IMR-90 (cell line): ENCODE measurements at regions not wholly inside any gene's neighbourhood (a gene's known extent, or its start where the extent isn't known, plus 50 kb on each side); places are given as distances from the start of the nearest gene placed in this dataset.

Source experiments
- ATAC-seq: fragments of 200-7000 bp; cut with Tn5 transposase; 2 replicates; pipeline ENCODE4 v1.9.1; 2020; ENCODE audit warnings: low read depth, mild to moderate bottlenecking, moderate library complexity
- BruUV-seq: library from RNA; stranded (reverse); fragments of 400-500 nt; replicated peaks from 2 replicates; lab custom pipeline; 2021; lab: Mats Ljungman, UMichigan
- CTCF ChIA-PET: fragments of 300-600 bp; formaldehyde crosslinking; extraction: SDS; loops from one replicate; lab custom pipeline; 2021; ENCODE audit warnings: antibody characterized with exemption; lab: Yijun Ruan, JAX
- POLR2A ChIA-PET: fragments of 300-600 bp; sonication (Branson Sonifier 250); formaldehyde crosslinking; loops from one replicate; lab custom pipeline; 2022; ENCODE audit warnings: antibody characterized with exemption; ENCODE audit not compliant: unreplicated experiment; lab: Charles Lee
- DNase-seq: peaks from one replicate; pipeline ENCODE4 v3.0.0; 2013
- H2AFZ ChIP-seq: replicated peaks from 2 replicates; pipeline ENCODE3; 2013; ENCODE audit warnings: low read length, mild to moderate bottlenecking; ENCODE audit not compliant: poor library complexity
- H2AK5ac ChIP-seq: 2 replicates; pipeline ENCODE4 v1.6.1; 2013; ENCODE audit warnings: low read depth, low read length, inconsistent platforms
- H2AK9ac ChIP-seq: replicated peaks from 2 replicates; pipeline ENCODE3; 2013; ENCODE audit warnings: mild to moderate bottlenecking, low read depth, low read length, moderate library complexity; ENCODE audit not compliant: poor library complexity
- H2BK120ac ChIP-seq: 2 replicates; pipeline ENCODE4 v1.6.1; 2013; ENCODE audit warnings: low read depth, low read length, inconsistent platforms
- H2BK15ac ChIP-seq: 3 replicates; pipeline ENCODE4 v1.6.1; 2013; ENCODE audit warnings: low read depth, low read length, inconsistent platforms
- H2BK20ac ChIP-seq: 2 replicates; pipeline ENCODE4 v1.6.1; 2013; ENCODE audit warnings: low read depth, mild to moderate bottlenecking, inconsistent platforms, low read length, moderate library complexity
- H2BK5ac ChIP-seq: 2 replicates; pipeline ENCODE4 v1.6.1; 2013; ENCODE audit warnings: mild to moderate bottlenecking, low read depth, low read length, inconsistent platforms; ENCODE audit not compliant: poor library complexity, severe bottlenecking
- H3K14ac ChIP-seq: replicated peaks from 2 replicates; pipeline ENCODE4 v1.6.1; 2013; ENCODE audit warnings: low read depth, low read length, inconsistent platforms
- H3K18ac ChIP-seq: 2 replicates; pipeline ENCODE4 v1.6.1; 2013; ENCODE audit warnings: low read depth, low read length, control low read depth
- H3K23ac ChIP-seq: 2 replicates; pipeline ENCODE4 v1.6.1; 2013; ENCODE audit warnings: low read depth, low read length, inconsistent platforms
- H3K27ac ChIP-seq: 2 replicates; pipeline ENCODE4 v1.5.1; 2013; ENCODE audit warnings: mild to moderate bottlenecking, control low read depth, low read length; ENCODE audit not compliant: insufficient read depth
- H3K27me3 ChIP-seq: 2 replicates; pipeline ENCODE4 v1.6.1; 2013; ENCODE audit warnings: low read length; ENCODE audit not compliant: control insufficient read depth, insufficient read depth
- H3K36me3 ChIP-seq: 2 replicates; pipeline ENCODE4 v1.6.1; 2013; ENCODE audit warnings: low read length, mixed read lengths; ENCODE audit not compliant: control insufficient read depth, insufficient read depth
- H3K4ac ChIP-seq: 2 replicates; pipeline ENCODE4 v1.6.1; 2013; ENCODE audit warnings: low read depth, low read length, inconsistent platforms
- H3K4me1 ChIP-seq: 2 replicates; pipeline ENCODE4 v1.6.1; 2013; ENCODE audit warnings: low read length, mixed read lengths; ENCODE audit not compliant: control insufficient read depth, insufficient read depth
- H3K4me2 ChIP-seq: 2 replicates; pipeline ENCODE4 v1.6.1; 2013; ENCODE audit warnings: low read depth, mild to moderate bottlenecking, control low read depth, low read length, moderate library complexity
- H3K4me3 ChIP-seq: 2 replicates; pipeline ENCODE4 v1.5.1; 2013; ENCODE audit warnings: low read depth, mild to moderate bottlenecking, control low read depth, low read length, moderate library complexity; ENCODE audit not compliant: insufficient read depth
- H3K56ac ChIP-seq: 2 replicates; pipeline ENCODE4 v1.6.1; 2013; ENCODE audit warnings: low read length, inconsistent platforms; ENCODE audit not compliant: insufficient read depth; ENCODE audit errors: extremely low read depth
- H3K79me1 ChIP-seq, 2 experiments: 2 replicates each; pipeline ENCODE4 v1.6.1; 2013; ENCODE audit warnings: low read length in 2 of 2, inconsistent platforms in 1 of 2, low read depth in 1 of 2
- H3K9ac ChIP-seq: 2 replicates; pipeline ENCODE4 v1.6.1; 2013; ENCODE audit warnings: low read depth, low read length, control low read depth
- H3K9me1 ChIP-seq: 2 replicates; pipeline ENCODE4 v1.6.1; 2013; ENCODE audit warnings: low read length, inconsistent platforms; ENCODE audit not compliant: insufficient read depth
- H3K9me3 ChIP-seq: 2 replicates; pipeline ENCODE4 v1.6.1; 2013; ENCODE audit warnings: low read length; ENCODE audit not compliant: control insufficient read depth, insufficient read depth
- H4K20me1 ChIP-seq: 2 replicates; pipeline ENCODE4 v1.6.1; 2013; ENCODE audit warnings: low read length, inconsistent platforms; ENCODE audit not compliant: insufficient read depth
- H4K5ac ChIP-seq: 2 replicates; pipeline ENCODE4 v1.6.1; 2013; ENCODE audit warnings: mild to moderate bottlenecking, low read depth, low read length, control low read depth
- H4K8ac ChIP-seq, 2 experiments: 2 replicates each; pipeline ENCODE4 v1.6.1; 2013; ENCODE audit warnings: low read depth in 2 of 2, low read length in 2 of 2, control low read depth in 1 of 2, inconsistent platforms in 1 of 2
- H4K91ac ChIP-seq: 2 replicates; pipeline ENCODE4 v1.6.1; 2013; ENCODE audit warnings: low read depth, low read length, inconsistent platforms; ENCODE audit not compliant: insufficient read depth
- CEBPB ChIP-seq: IDR thresholded peaks from 2 replicates; pipeline ENCODE4 v1.6.1; 2012; ENCODE audit warnings: low read depth, low read length, improper control_type of control experiment
- FOS ChIP-seq: fragments of 150-350 bp; IDR thresholded peaks from 2 replicates; pipeline ENCODE4 v1.6.1; 2016; ENCODE audit warnings: low read depth, low read length
- WGBS, 2 experiments: methylation state at CpG; one replicate each; pipeline versions ENCODE4 v1.1.5 to v1.1.7; 2013; ENCODE audit warnings: missing lambda C conversion rate in 2 of 2; ENCODE audit not compliant: insufficient read length in 1 of 2; ENCODE audit errors: extremely low coverage in 2 of 2; 5-methylcytosine and 5-hydroxymethylcytosine counted together
- dilution Hi-C: fragments of 300-500 bp; cut with HindIII; formaldehyde crosslinking; loops from one replicate; pipeline ENCODE4 v1.14.3; 2018; ENCODE audit warnings: low sequenced_read_pairs; ENCODE audit not compliant: unreplicated experiment
- in situ Hi-C: fragments of 300-500 bp; cut with MboI; formaldehyde crosslinking; loops from 3 replicates; pipeline ENCODE4 v1.14.3; 2019; ENCODE audit warnings: low sequenced_read_pairs, inconsistent platforms, mixed read lengths
- intact Hi-C: fragments of 100-400 bp; cut with micrococcal nuclease; formaldehyde crosslinking; loops from 2 replicates; pipeline ENCODE4 v1.10.0; 2022

DNA sequence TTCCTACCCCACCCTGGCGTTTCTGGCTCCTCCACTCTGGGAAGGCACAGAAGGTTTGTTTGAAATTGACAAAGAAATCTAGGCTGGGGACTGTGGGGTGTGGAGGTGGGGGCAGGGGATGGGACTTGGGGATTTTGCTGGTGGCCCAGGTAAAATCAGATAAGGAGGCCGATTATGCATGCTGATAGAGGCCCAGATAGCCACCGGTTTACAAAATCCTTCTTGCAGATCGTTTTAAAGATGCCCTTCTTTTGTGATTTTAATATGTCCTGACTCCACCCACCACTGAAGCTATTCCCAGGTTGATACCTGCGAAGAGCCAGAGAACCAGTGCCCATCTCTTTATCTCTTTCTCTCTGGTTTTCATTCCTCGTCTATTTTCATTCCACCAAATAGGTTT is 104.9 kb downstream of the TFAP2C start:
- DNase-seq = no peak
- intact Hi-C loops (no loop called here), dilution Hi-C loops (no loop called here), in situ Hi-C loops (no loop called here)
- Histone ChIP-seq H2BK5ac (no peak overlapping the region), H3K36me3 (no peaks in the 10 kb centered on the region), H4K8ac (no peak overlapping the region), H2AFZ (no peak overlapping the region), H3K27me3 (peaks cover 13% of the 10 kb centered on the region), H3K14ac (no peak overlapping the region), H4K20me1 (no peaks in the 10 kb centered on the region), H3K23ac (no peak overlapping the region), H3K4me3 (no peak overlapping the region), H3K4me1 (no peaks in the 10 kb centered on the region), H3K56ac (no peak overlapping the region), H3K79me1 (no peaks in the 10 kb centered on the region), H2BK20ac (no peak overlapping the region), H3K9me3 (0 out of 2 replicates have a peak, but pooled peaks cover 3% of the 10 kb centered on the region), H2AK5ac (no peak overlapping the region), H4K91ac (no peak overlapping the region), H2BK120ac (no peak overlapping the region), H3K18ac (no peak overlapping the region), H3K9ac (no peak overlapping the region), H3K27ac (no peak overlapping the region), H4K5ac (no peak overlapping the region), H2BK15ac (no peak overlapping the region), H3K4ac (no peak overlapping the region), H3K9me1 (no peaks in the 10 kb centered on the region), H2AK9ac (no peak overlapping the region), H3K4me2 (no peak overlapping the region)
- WGBS, 2 experiments = no CpG with 5 or more reads among the region's 6 CpGs
- ATAC-seq = no peak
- BruUV-seq = no TSS peak
- TF ChIP-seq CEBPB (no peak), FOS (no peak)
- CTCF ChIA-PET = no interaction called here
- POLR2A ChIA-PET = no interaction called here
